Gastrocnemius medialis (tissue), 4 donors: ENCODE measurements at regions not wholly inside any gene's neighbourhood (a gene's known extent, or its start where the extent isn't known, plus 50 kb on each side); places are given as distances from the start of the nearest gene placed in this dataset.

Source experiments
- POLR2A ChIP-seq, 2 donors: fragments of 450-650 bp; IDR thresholded peaks; one replicate each; pipeline ENCODE4 v1.6.1; 2017; ENCODE audit warnings: antibody characterized with exemption in 2 of 2, mild to moderate bottlenecking in 2 of 2, moderate library complexity in 2 of 2
- TF ChIP-seq, protein P1 (sequence below), 5 experiments: fragments of 450-650 bp in 3 of 5; fragments of 200-600 bp in 2 of 5; sonication (generic) in 2 of 5; IDR thresholded peaks in 4 of 5; conservative IDR thresholded peaks in 1 of 5; 1 replicate in 4 of 5; 2 replicates in 1 of 5; pipeline ENCODE4 v1.5.1; 2016 to 2019; ENCODE audit warnings: antibody characterized with exemption in 5 of 5, mild to moderate bottlenecking in 3 of 5, moderate library complexity in 3 of 5

GRCh38 chr16:13393816-13394215 lies 492.4 kb downstream of the SHISA9 start:
- TF ChIP-seq, protein P1, sequence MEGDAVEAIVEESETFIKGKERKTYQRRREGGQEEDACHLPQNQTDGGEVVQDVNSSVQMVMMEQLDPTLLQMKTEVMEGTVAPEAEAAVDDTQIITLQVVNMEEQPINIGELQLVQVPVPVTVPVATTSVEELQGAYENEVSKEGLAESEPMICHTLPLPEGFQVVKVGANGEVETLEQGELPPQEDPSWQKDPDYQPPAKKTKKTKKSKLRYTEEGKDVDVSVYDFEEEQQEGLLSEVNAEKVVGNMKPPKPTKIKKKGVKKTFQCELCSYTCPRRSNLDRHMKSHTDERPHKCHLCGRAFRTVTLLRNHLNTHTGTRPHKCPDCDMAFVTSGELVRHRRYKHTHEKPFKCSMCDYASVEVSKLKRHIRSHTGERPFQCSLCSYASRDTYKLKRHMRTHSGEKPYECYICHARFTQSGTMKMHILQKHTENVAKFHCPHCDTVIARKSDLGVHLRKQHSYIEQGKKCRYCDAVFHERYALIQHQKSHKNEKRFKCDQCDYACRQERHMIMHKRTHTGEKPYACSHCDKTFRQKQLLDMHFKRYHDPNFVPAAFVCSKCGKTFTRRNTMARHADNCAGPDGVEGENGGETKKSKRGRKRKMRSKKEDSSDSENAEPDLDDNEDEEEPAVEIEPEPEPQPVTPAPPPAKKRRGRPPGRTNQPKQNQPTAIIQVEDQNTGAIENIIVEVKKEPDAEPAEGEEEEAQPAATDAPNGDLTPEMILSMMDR (IDR thresholded peaks at IDR 0.05 in 4 of 5, conservative IDR thresholded peaks at IDR 0.05 in 1 of 5) = no peak
- TF ChIP-seq POLR2A (IDR thresholded peaks at IDR 0.05) = no peak
